GM12892 (cell line): ENCODE measurements at regions not wholly inside any gene's neighbourhood (a gene's known extent, or its start where the extent isn't known, plus 50 kb on each side); places are given as distances from the start of the nearest gene placed in this dataset.

Experiments
- POLR2A ChIP-seq: IDR thresholded peaks from 2 replicates; pipeline ENCODE4 v1.6.1; 2011; ENCODE audit warnings: low read depth, low read length, control low read depth
- POLR2AphosphoS5 ChIP-seq: IDR thresholded peaks from 2 replicates; pipeline ENCODE4 v1.6.1; 2011; ENCODE audit warnings: low read depth, low read length, control low read depth
- TAF1 ChIP-seq: IDR thresholded peaks from 2 replicates; pipeline ENCODE4 v1.6.1; 2011; ENCODE audit warnings: low read depth, mild to moderate bottlenecking, control low read depth, low read length, borderline replicate concordance

DNA sequence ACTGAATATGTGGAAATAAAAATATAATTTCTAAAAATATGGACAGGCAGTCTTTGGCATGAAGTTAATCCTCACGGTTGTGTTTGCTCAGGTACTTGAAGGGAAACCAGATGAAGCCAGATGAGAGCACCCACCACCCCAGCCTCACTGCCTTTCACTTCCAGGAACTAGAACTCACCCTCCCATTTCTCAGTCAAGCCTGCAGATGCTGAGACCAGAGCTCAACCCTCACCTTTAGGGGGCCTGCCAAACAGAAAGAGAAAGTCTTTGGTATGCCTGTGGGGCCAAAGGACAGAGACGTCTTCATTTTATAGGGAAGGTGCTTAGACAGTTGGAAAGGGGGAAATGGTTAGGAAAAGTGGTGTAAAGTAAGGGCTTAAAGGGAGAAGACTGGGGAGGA is 252.8 kb upstream of the PLET1 start:
- TF ChIP-seq POLR2A: no peak
- TF ChIP-seq POLR2AphosphoS5: no peak
- TF ChIP-seq TAF1: no peak
